ENCODE measurements at regions not wholly inside any gene's neighbourhood (a gene's known extent, or its start where the extent isn't known, plus 50 kb on each side); places are given as distances from the start of the nearest gene placed in this dataset.

DNA sequence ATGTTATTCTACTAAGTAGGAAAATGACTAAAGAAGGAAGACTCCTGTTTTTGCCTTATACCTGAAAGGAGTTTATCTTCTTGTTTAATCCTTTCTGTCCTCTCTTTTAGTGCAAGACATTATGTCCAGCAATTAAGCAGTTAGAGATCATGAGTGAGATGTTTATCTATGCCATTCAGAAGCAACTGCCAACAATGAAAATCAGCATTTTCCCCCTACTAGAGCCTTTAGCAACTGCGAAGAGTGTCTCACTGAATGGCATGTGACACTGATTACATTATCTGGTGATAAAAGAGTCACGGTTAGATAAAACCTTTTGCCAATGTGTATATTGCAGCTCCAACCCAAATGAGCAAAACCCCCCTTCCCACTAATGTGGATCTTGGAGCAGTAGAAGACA, 357.7 kb upstream of the SYT4 start:
- Mint-ChIP-seq H3K36me3 (no peaks in the 10 kb centered on the region), H3K4me1 (ENCODE audit: unreplicated experiment) (no peaks in the 10 kb centered on the region), H3K9me3 (no peaks in the 10 kb centered on the region), H3K4me3 (no peak overlapping the region), H3K27me3 (peaks cover 6% of the 10 kb centered on the region), H3K27ac (no peak overlapping the region)
- DNase-seq (ENCODE audit: extremely low spot score, unreplicated experiment), result no peak
- TF ChIP-seq, protein P1, sequence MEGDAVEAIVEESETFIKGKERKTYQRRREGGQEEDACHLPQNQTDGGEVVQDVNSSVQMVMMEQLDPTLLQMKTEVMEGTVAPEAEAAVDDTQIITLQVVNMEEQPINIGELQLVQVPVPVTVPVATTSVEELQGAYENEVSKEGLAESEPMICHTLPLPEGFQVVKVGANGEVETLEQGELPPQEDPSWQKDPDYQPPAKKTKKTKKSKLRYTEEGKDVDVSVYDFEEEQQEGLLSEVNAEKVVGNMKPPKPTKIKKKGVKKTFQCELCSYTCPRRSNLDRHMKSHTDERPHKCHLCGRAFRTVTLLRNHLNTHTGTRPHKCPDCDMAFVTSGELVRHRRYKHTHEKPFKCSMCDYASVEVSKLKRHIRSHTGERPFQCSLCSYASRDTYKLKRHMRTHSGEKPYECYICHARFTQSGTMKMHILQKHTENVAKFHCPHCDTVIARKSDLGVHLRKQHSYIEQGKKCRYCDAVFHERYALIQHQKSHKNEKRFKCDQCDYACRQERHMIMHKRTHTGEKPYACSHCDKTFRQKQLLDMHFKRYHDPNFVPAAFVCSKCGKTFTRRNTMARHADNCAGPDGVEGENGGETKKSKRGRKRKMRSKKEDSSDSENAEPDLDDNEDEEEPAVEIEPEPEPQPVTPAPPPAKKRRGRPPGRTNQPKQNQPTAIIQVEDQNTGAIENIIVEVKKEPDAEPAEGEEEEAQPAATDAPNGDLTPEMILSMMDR (conservative IDR thresholded peaks at IDR 0.05), result no peak

DNA sequence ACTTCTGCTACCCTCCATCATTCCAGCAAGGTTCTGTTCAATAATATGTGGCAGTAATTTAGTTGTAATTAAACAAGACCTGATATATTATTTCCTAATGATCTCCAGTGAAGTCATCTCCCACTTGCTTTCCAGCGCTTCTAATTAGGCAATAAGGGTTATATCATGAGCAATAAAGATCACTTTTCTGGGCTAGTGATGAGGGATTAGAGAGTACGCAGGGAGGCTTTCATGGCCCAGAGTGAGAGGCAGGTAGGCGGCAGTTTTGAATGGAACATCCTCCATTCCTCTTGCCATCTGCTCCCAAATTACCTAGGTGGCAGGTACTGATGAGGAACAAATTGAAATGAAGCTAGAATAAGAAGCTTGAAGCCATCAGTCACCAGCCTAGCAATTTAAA, 358.1 kb upstream of the SYT4 start:
- Mint-ChIP-seq H3K36me3 (no peaks in the 10 kb centered on the region), H3K4me1 (ENCODE audit: unreplicated experiment) (no peaks in the 10 kb centered on the region), H3K9me3 (no peaks in the 10 kb centered on the region), H3K27ac (no peak overlapping the region), H3K4me3 (no peak overlapping the region), H3K27me3 (peaks cover 6% of the 10 kb centered on the region)
- TF ChIP-seq, protein P1 (conservative IDR thresholded peaks at IDR 0.05), result no peak
- no peak for DNase-seq (ENCODE audit: extremely low spot score, unreplicated experiment)

DNA sequence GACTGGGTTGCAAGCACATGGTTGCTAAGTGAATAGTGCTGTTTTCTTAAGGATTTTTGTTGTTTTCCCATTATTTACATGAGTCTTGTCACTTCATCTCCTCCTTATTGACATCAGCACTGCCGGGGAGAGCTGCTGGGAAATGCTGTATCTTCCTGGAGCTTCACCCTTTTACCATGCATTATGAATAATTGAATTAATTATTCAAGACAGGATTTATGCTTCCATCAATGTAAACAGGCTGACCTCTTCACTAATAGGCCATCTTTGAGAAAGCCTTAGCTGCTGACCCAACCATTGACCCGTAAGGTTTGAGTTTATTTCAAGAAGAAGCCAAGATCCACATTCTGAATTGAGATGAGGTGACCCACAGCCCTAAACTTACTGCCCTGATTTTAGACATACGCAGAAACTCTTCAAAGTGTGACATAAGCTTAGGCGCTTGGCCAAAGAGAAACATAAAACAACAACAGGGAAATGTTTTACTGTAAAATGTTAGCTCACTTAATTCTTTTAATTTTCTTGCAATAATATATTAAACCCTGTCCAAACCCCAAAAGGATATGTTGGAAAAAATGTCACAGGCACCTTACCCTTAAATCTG, 365.5 kb upstream of the SYT4 start:
- Mint-ChIP-seq H3K27ac (no peak overlapping the region), H3K4me1 (ENCODE audit: unreplicated experiment) (no peaks in the 10 kb centered on the region)

DNA sequence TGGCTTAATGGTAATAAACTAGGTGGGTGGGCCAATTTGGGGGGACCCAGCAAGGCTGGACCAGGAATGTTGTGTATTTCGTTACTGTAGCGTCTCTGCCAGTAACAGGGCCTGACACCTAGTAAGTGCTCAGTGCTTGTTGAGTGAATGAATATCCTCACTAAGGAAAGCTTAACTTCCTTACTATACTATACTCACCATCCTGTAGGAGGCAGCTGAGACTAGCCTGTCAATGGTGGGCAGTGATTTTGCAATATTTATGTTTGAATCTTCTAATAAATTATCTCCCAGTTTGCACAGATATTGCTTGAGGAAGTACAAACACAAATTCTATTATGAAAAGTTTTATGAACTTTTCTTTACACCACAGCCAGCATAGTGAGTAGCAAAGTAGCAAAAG, 370.7 kb upstream of the SYT4 start:
- Mint-ChIP-seq H3K27me3 (peaks cover 3% of the 10 kb centered on the region), H3K9me3 (no peaks in the 10 kb centered on the region), H3K27ac (no peak overlapping the region), H3K36me3 (no peaks in the 10 kb centered on the region), H3K4me1 (ENCODE audit: unreplicated experiment) (no peaks in the 10 kb centered on the region), H3K4me3 (no peak overlapping the region)
- DNase-seq (ENCODE audit: extremely low spot score, unreplicated experiment), result no peak
- TF ChIP-seq, protein P1 (conservative IDR thresholded peaks at IDR 0.05), result no peak

More for the DNA sequence above, 365.5 kb upstream of the SYT4 start:
- H3K27me3 Mint-ChIP-seq, result no peaks in the 10 kb centered on the region
- H3K4me3 Mint-ChIP-seq, result no peak overlapping the region
- no peaks in the 10 kb centered on the region for H3K36me3 Mint-ChIP-seq
- TF ChIP-seq, protein P1 (conservative IDR thresholded peaks at IDR 0.05), result no peak
- H3K9me3 Mint-ChIP-seq, result no peaks in the 10 kb centered on the region
- no peak for DNase-seq (ENCODE audit: extremely low spot score, unreplicated experiment)

DNA sequence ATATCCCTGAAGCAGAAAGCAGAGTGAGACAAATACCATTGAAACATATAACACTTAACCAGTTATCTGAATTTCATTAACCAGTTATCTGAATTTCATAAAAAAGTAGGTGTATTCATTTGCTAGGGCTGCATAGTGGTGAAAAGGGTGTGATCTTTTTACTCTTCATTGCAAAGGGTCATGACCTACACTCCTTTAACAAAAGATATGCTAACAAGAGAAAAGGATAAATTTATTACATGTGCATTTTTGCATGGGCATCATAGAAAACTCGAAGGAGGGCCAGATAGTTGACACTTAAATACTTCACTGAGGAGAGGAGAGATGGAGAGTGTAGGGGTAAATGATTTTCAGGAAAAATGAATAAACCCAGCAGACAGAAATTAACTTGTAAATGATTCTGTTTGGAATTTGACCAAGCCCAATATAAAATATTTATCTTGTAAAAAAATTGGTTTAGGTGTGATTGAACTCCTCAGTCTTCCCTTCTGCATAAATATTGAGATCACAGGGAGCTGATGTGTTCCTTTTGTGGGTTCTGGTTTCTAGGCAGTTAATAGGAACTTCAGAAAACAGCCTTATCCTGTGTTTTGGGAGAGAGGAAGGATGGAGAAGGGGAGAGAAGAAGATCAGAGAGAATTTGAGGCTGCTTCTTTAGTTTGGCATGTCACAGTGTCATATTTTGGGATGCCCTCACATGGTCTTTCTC, 372.5 kb upstream of the SYT4 start:
- Mint-ChIP-seq H3K4me3 (no peak overlapping the region), H3K27ac (no peak overlapping the region), H3K9me3 (no peaks in the 10 kb centered on the region), H3K27me3 (peaks cover 3% of the 10 kb centered on the region), H3K4me1 (ENCODE audit: unreplicated experiment) (no peaks in the 10 kb centered on the region), H3K36me3 (no peaks in the 10 kb centered on the region)
- TF ChIP-seq, protein P1 (conservative IDR thresholded peaks at IDR 0.05), result no peak
- DNase-seq (ENCODE audit: extremely low spot score, unreplicated experiment), result no peak
